ENCODE measurements at regions not wholly inside any gene's neighbourhood (a gene's known extent, or its start where the extent isn't known, plus 50 kb on each side); places are given as distances from the start of the nearest gene placed in this dataset.

DNA sequence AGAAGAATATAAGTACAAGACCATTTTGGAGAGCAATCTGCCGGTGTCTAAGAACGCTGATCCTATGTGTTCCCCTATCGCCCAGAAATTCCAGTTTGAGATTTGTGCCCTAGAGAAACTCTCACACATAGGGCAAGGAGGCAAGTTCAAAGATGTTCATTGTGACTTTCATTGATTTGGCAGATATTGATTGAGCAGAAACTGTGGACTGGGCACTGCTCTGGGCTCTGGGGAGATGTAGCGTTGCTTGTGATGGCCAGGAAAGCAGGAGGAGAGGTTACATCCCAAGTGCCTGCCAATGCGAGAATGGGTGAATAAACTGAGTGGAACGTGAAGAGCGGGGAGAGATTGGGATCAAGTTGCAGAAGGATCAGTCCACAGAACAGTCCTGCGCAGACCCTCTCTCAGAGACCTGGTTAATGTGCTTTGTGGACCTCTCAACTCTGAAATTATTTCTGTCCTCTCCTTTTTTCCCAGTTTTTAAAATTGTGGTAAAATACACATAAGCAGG is 123.9 kb upstream of the PEG3 start:
- H3K27ac ChIP-seq: no peak overlapping the region
- no peak for TF ChIP-seq CTCF (conservative IDR thresholded peaks at IDR 0.05)

DNA sequence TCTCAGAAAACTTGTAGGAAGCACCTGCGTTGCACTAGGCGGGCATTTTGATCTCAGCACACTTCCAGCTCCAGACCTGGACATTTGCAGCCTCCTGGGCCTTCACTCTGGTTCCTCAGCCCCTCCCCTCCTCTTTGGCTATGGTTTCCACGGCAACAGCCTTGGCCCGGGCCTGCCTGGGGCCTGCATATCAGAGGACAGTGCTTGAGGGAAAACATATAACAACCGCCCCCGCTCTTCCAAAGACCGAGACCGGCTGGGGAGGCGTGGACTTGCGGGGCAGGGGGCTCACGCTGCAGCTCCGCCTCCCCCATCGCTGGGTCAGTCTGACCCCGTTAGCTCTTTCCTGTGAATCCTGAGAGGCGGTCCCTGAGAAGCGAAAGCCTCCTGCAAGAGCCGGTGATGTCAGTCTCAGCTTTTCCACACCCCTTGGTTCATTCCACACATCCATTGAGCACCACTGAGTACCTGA is 125.7 kb upstream of the PEG3 start:
- no peak for TF ChIP-seq CTCF (conservative IDR thresholded peaks at IDR 0.05)
- H3K27ac ChIP-seq: no peak overlapping the region

DNA sequence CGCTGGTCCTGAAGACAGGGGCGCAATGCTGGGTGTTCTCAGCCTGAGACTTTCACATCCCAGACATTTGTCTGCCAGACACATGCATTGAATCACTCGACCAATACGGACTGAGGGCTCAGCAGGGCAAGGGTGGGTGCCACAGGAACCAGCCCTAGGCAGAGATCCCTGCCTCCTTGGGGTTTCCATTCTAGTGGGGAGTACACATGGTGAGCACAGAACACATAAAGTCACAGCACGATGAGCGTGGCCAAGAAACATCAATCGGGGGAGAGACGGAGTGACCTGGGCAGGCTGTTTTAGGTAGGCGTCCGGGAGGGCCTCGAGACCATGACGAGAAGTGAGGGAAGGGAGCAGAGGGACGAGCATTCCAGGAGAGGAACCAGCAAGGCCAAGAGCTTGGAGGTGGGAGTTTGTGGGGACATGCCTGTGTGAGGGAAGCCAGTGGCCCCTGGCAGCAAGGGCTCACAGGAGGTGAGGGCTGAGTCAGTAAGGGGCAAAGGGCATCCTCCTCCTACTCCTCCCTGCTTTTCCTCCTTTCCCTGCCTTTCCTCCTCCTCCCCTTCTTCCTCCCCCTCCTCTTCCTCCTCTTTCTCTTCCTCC is 126.3 kb upstream of the PEG3 start:
- no peak overlapping the region for H3K27ac ChIP-seq
- no peak for TF ChIP-seq CTCF (conservative IDR thresholded peaks at IDR 0.05)

GRCh38 chr19:56969156-56969555 is 128.6 kb upstream of the PEG3 start:
- no peak for TF ChIP-seq CTCF (conservative IDR thresholded peaks at IDR 0.05)
- H3K27ac ChIP-seq: no peak overlapping the region

- no peak for TF ChIP-seq CTCF (conservative IDR thresholded peaks at IDR 0.05)
- H3K27ac ChIP-seq: no peak overlapping the region
Measured at GRCh38 chr19:56969759-56970178, 129.2 kb upstream of the PEG3 start.

- TF ChIP-seq CTCF (conservative IDR thresholded peaks at IDR 0.05): no peak
Measured at GRCh38 chr19:56971230-56971629, 130.7 kb upstream of the PEG3 start.

GRCh38 chr19:56972291-56972841 is 131.8 kb upstream of the PEG3 start:
- no peak overlapping the region for H3K27ac ChIP-seq
- no peak for TF ChIP-seq CTCF (conservative IDR thresholded peaks at IDR 0.05)

More at GRCh38 chr19:56971230-56971629, 130.7 kb upstream of the PEG3 start:
- no peak overlapping the region for H3K27ac ChIP-seq
